ENCODE measurements at regions not wholly inside any gene's neighbourhood (a gene's known extent, or its start where the extent isn't known, plus 50 kb on each side); places are given as distances from the start of the nearest gene placed in this dataset.

- CTCF ChIA-PET: interaction anchor here (1.3 kb wide), 1 partner anchor 141 kb away, joined by 3 read pairs; no protein-coding TSS in a partner anchor
- TF ChIP-seq HDGF (IDR thresholded peaks at IDR 0.05; ENCODE audit: borderline replicate concordance) (no peak), NFRKB (IDR thresholded peaks at IDR 0.05) (no peak), CTBP1 (IDR thresholded peaks at IDR 0.05; ENCODE audit: borderline replicate concordance) (no peak), SUZ12 (IDR thresholded peaks at IDR 0.05) (no peak), FOXK2 (IDR thresholded peaks at IDR 0.05) (no peak), L3MBTL2 (conservative IDR thresholded peaks at IDR 0.05) (no peak), ARNT (IDR thresholded peaks at IDR 0.05) (no peak)
- no peak for DNase-seq (ENCODE audit: extremely low spot score)
- POLR2A ChIA-PET: no interaction called here
Measured at GRCh38 chr12:75890660-75891059, 140.9 kb downstream of the PHLDA1 start.

DNA sequence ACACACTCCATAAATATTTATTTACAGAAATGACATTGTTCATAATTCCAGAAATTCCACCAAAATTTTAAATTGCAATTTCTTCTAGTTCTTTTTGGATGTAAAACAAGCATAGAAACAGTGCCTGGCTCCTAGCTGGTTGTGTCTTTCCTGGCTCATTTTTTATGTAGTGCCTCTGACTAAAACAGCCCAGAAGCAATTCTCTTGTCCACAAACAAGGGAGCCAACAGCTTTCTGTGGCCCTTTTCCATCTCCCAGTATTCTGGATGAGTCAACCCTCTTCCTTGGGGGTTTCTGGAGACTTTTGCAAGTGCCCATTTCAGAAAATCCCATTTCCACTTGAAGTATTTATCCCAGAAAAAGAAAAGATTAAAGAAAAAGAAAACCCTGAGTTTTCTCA lies 141.4 kb downstream of the PHLDA1 start:
- TF ChIP-seq SUZ12 (IDR thresholded peaks at IDR 0.05) (no peak), ZNF384 (IDR thresholded peaks at IDR 0.05) (no peak), FOXK2 (IDR thresholded peaks at IDR 0.05) (no peak), LEF1 (IDR thresholded peaks at IDR 0.05; ENCODE audit: borderline replicate concordance) (no peak), L3MBTL2 (conservative IDR thresholded peaks at IDR 0.05) (no peak), NFRKB (IDR thresholded peaks at IDR 0.05) (no peak), BHLHE40 (IDR thresholded peaks at IDR 0.05; ENCODE audit: borderline replicate concordance) (no peak), FOXM1 (IDR thresholded peaks at IDR 0.05; ENCODE audit: borderline replicate concordance) (no peak), PKNOX1 (IDR thresholded peaks at IDR 0.05) (no peak), SP1 (IDR thresholded peaks at IDR 0.05) (no peak), CTBP1 (IDR thresholded peaks at IDR 0.05; ENCODE audit: borderline replicate concordance) (no peak), HDGF (IDR thresholded peaks at IDR 0.05; ENCODE audit: borderline replicate concordance) (no peak)
- no peak for DNase-seq (ENCODE audit: extremely low spot score)
- POLR2A ChIA-PET: no interaction called here
- CTCF ChIA-PET: interaction anchor here (0.6 to 1.3 kb wide), 2 partner anchors 109 to 141 kb away, joined by 3 to 5 read pairs; no protein-coding TSS in a partner anchor

- ChIA-PET CTCF (no interaction called here), POLR2A (no interaction called here)
- no peak for TF ChIP-seq ZNF384 (IDR thresholded peaks at IDR 0.05)
- DNase-seq (ENCODE audit: extremely low spot score): no peak
Measured at GRCh38 chr12:75888874-75889613, 142.5 kb downstream of the PHLDA1 start.

DNA sequence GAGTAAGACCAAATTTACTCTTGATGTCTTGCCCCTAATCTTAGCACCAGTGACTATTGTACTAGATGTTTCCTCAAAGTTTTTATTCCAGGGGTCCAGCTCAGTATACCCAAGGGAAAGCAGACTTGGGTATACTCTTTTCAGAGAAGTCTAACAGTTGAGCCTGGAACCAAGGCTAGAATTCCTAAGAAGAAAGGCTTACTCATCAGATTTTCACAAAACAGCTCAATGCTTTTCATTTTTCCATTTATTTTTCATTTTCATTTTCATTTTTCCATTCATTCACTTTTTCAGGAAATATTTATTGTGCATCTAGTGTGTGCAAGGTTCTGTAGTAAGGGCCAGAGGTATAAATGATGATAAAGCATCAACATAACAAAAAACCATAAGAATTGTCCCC lies 143.2 kb downstream of the PHLDA1 start:
- no peak for TF ChIP-seq TARDBP (IDR thresholded peaks at IDR 0.05)
- no peak for TF ChIP-seq PKNOX1 (IDR thresholded peaks at IDR 0.05)
- no peak for TF ChIP-seq ELF4 (IDR thresholded peaks at IDR 0.05)
- TF ChIP-seq FOXA1 (IDR thresholded peaks at IDR 0.05): no peak
- no peak for TF ChIP-seq NFRKB (IDR thresholded peaks at IDR 0.05)
- no peak for TF ChIP-seq ARNT (IDR thresholded peaks at IDR 0.05)
- TF ChIP-seq HDGF (IDR thresholded peaks at IDR 0.05; ENCODE audit: borderline replicate concordance): no peak
- TF ChIP-seq LEF1 (IDR thresholded peaks at IDR 0.05; ENCODE audit: borderline replicate concordance): no peak
- no peak for TF ChIP-seq BHLHE40 (IDR thresholded peaks at IDR 0.05; ENCODE audit: borderline replicate concordance)
- TF ChIP-seq FOXK2 (IDR thresholded peaks at IDR 0.05): no peak
- TF ChIP-seq FOXM1 (IDR thresholded peaks at IDR 0.05; ENCODE audit: borderline replicate concordance): no peak
- no peak for TF ChIP-seq ZNF384 (IDR thresholded peaks at IDR 0.05)
- TF ChIP-seq SP1 (IDR thresholded peaks at IDR 0.05): no peak
- TF ChIP-seq SUZ12 (IDR thresholded peaks at IDR 0.05): no peak
- no peak for TF ChIP-seq L3MBTL2 (conservative IDR thresholded peaks at IDR 0.05)
- TF ChIP-seq CTBP1 (IDR thresholded peaks at IDR 0.05; ENCODE audit: borderline replicate concordance): no peak
- no peak for DNase-seq (ENCODE audit: extremely low spot score)
- ChIA-PET CTCF (no interaction called here), POLR2A (no interaction called here)

GRCh38 chr12:75887979-75888378 lies 143.6 kb downstream of the PHLDA1 start:
- CTCF ChIA-PET: no interaction called here
- POLR2A ChIA-PET: no interaction called here
- TF ChIP-seq FOXA1 (IDR thresholded peaks at IDR 0.05): no peak
- no peak for TF ChIP-seq TARDBP (IDR thresholded peaks at IDR 0.05)
- no peak for TF ChIP-seq SUZ12 (IDR thresholded peaks at IDR 0.05)
- no peak for DNase-seq (ENCODE audit: extremely low spot score)

- DNase-seq (ENCODE audit: extremely low spot score): no peak
- ChIA-PET POLR2A (no interaction called here), CTCF (no interaction called here)
- TF ChIP-seq LEF1 (IDR thresholded peaks at IDR 0.05; ENCODE audit: borderline replicate concordance) (no peak), SP1 (IDR thresholded peaks at IDR 0.05) (no peak), L3MBTL2 (conservative IDR thresholded peaks at IDR 0.05) (no peak), CTBP1 (IDR thresholded peaks at IDR 0.05; ENCODE audit: borderline replicate concordance) (no peak), TARDBP (IDR thresholded peaks at IDR 0.05) (no peak), SUZ12 (IDR thresholded peaks at IDR 0.05) (no peak), NFRKB (IDR thresholded peaks at IDR 0.05) (no peak)
Measured at GRCh38 chr12:75884465-75884985, 147.1 kb downstream of the PHLDA1 start.

- ChIA-PET POLR2A (no interaction called here), CTCF (no interaction called here)
- TF ChIP-seq PKNOX1 (IDR thresholded peaks at IDR 0.05) (no peak), TARDBP (IDR thresholded peaks at IDR 0.05) (no peak), CTBP1 (IDR thresholded peaks at IDR 0.05; ENCODE audit: borderline replicate concordance) (no peak), BHLHE40 (IDR thresholded peaks at IDR 0.05; ENCODE audit: borderline replicate concordance) (no peak), ELF4 (IDR thresholded peaks at IDR 0.05) (no peak), LEF1 (IDR thresholded peaks at IDR 0.05; ENCODE audit: borderline replicate concordance) (no peak), HDGF (IDR thresholded peaks at IDR 0.05; ENCODE audit: borderline replicate concordance) (no peak)
- no peak for DNase-seq (ENCODE audit: extremely low spot score)
Measured at GRCh38 chr12:75883241-75883640, 148.3 kb downstream of the PHLDA1 start.
